SK-N-SH (cell line): ENCODE measurements at regions not wholly inside any gene's neighbourhood (a gene's known extent, or its start where the extent isn't known, plus 50 kb on each side); places are given as distances from the start of the nearest gene placed in this dataset.

ENCODE experiments used
- CTCF ChIA-PET: fragments of 300-600, 350-600 bp; formaldehyde crosslinking; extraction: SDS; loops from one replicate; lab custom pipeline; 2021; lab: Yijun Ruan, JAX
- POLR2A ChIA-PET: fragments of 350-600 bp; sonication (Branson Sonifier 250); formaldehyde crosslinking; extraction: SDS; loops from one replicate; lab custom pipeline; 2020; ENCODE audit warnings: antibody characterized with exemption, inconsistent platforms; lab: Yijun Ruan, JAX
- DNase-seq: peaks from one replicate; pipeline ENCODE4 v3.0.0; 2012
- H2AFZ ChIP-seq: fragments of 200-600 bp; sonication (generic); 2 replicates; pipeline ENCODE4 v1.8.1; 2016; ENCODE audit warnings: antibody characterized with exemption, mild to moderate bottlenecking, low read depth
- H3F3A ChIP-seq: fragments of 200-600 bp; sonication (generic); replicated peaks from 2 replicates; pipeline ENCODE3; 2016; ENCODE audit warnings: antibody characterized with exemption, mild to moderate bottlenecking; ENCODE audit not compliant: insufficient read depth
- H3K27ac ChIP-seq, 2 experiments: fragments of 200-500 bp in 1 of 2; fragments of 200-600 bp in 1 of 2; sonication (Bioruptor generic) in 1 of 2; sonication (generic), shearing (Covaris generic) in 1 of 2; 2 replicates each; pipeline versions ENCODE4 v1.5.1 to v1.6.1; 2014 to 2016; ENCODE audit warnings: low read depth in 2 of 2, inconsistent platforms in 1 of 2, low read length in 1 of 2, mild to moderate bottlenecking in 1 of 2, mixed read lengths in 1 of 2
- H3K27me3 ChIP-seq: fragments of 200-600 bp; sonication (generic), shearing (Covaris generic); 2 replicates; pipeline ENCODE4 v1.6.1; 2016; ENCODE audit warnings: mixed run types; ENCODE audit not compliant: insufficient read depth
- H3K36me3 ChIP-seq, 2 experiments: fragments of 200-500 bp in 1 of 2; fragments of 200-600 bp in 1 of 2; sonication (Bioruptor generic) in 1 of 2; sonication (generic) in 1 of 2; replicated peaks in 1 of 2; 2 replicates each; pipeline versions ENCODE3 to v1.5.1; 2014 to 2016; ENCODE audit warnings: low read length in 1 of 2, mild to moderate bottlenecking in 1 of 2; ENCODE audit not compliant: insufficient read depth in 2 of 2, control insufficient read depth in 1 of 2
- H3K4me1 ChIP-seq, 2 experiments: fragments of 200-500 bp in 1 of 2; fragments of 200-600 bp in 1 of 2; sonication (Bioruptor generic) in 1 of 2; sonication (generic), shearing (Covaris generic) in 1 of 2; 2 replicates each; pipeline versions ENCODE4 v1.5.1 to v1.6.1; 2014 to 2016; ENCODE audit warnings: low read depth in 1 of 2, low read length in 1 of 2, mixed run types in 1 of 2; ENCODE audit not compliant: insufficient read depth in 2 of 2, control insufficient read depth in 1 of 2
- H3K4me2 ChIP-seq: fragments of 200-600 bp; sonication (generic), shearing (Covaris generic); 2 replicates; pipeline ENCODE4 v1.6.1; 2017; ENCODE audit warnings: mixed run types
- H3K4me3 ChIP-seq, 2 experiments: fragments of 200-500 bp in 1 of 2; fragments of 200-600 bp in 1 of 2; sonication (Bioruptor generic) in 1 of 2; sonication (generic), shearing (Covaris generic) in 1 of 2; 2 replicates each; pipeline versions ENCODE4 v1.5.1 to v1.8.1; 2014 to 2016; ENCODE audit warnings: low read depth in 2 of 2, inconsistent platforms in 1 of 2, low read length in 1 of 2, mild to moderate bottlenecking in 1 of 2, mixed read lengths in 1 of 2, moderate library complexity in 1 of 2
- H3K79me2 ChIP-seq: fragments of 200-600 bp; sonication (generic); 2 replicates; pipeline ENCODE4 v1.8.1; 2017; ENCODE audit warnings: mild to moderate bottlenecking; ENCODE audit not compliant: insufficient read depth
- H3K9ac ChIP-seq: fragments of 200-600 bp; sonication (generic); 2 replicates; pipeline ENCODE4 v1.6.1; 2017; ENCODE audit warnings: mixed run types
- H3K9me2 ChIP-seq: fragments of 200-600 bp; sonication (generic); 2 replicates; pipeline ENCODE4 v1.6.1; 2017; ENCODE audit warnings: mixed run types
- H3K9me3 ChIP-seq: fragments of 200-600 bp; sonication (generic); 2 replicates; pipeline ENCODE4 v1.6.1; 2017; ENCODE audit warnings: mixed run types, mild to moderate bottlenecking, moderate library complexity
- H4K20me1 ChIP-seq: fragments of 200-600 bp; sonication (generic); 2 replicates; pipeline ENCODE4 v1.6.1; 2017; ENCODE audit warnings: mild to moderate bottlenecking, mixed run types; ENCODE audit not compliant: insufficient read depth
- ELF1 ChIP-seq: IDR thresholded peaks from 2 replicates; pipeline ENCODE4 v1.4.0; 2012
- GABPA ChIP-seq: IDR thresholded peaks from 2 replicates; pipeline ENCODE4 v1.4.0; 2012; ENCODE audit warnings: low read depth, mild to moderate bottlenecking
- PBX3 ChIP-seq: IDR thresholded peaks from 2 replicates; pipeline ENCODE4; 2012
- RAD21 ChIP-seq: IDR thresholded peaks from 2 replicates; pipeline ENCODE4 v1.6.1; 2012; ENCODE audit warnings: mild to moderate bottlenecking, low read length
- RCOR1 ChIP-seq: fragments of 150-350 bp; IDR thresholded peaks from 2 replicates; pipeline ENCODE4 v1.6.1; 2017; ENCODE audit warnings: antibody characterized with exemption, low read length
- REST ChIP-seq: IDR thresholded peaks from 2 replicates; pipeline ENCODE4 v1.6.1; 2012; ENCODE audit warnings: mild to moderate bottlenecking, low read depth, low read length, moderate library complexity
- RFX5 ChIP-seq: IDR thresholded peaks from 2 replicates; pipeline ENCODE4 v1.6.1; 2012; ENCODE audit warnings: mild to moderate bottlenecking, improper control_type of control experiment, low read length
- RXRA ChIP-seq: IDR thresholded peaks from 2 replicates; pipeline ENCODE4 v1.4.0; 2012; ENCODE audit warnings: low read depth, mild to moderate bottlenecking, borderline replicate concordance
- USF1 ChIP-seq: IDR thresholded peaks from 2 replicates; pipeline ENCODE4 v1.4.0; 2012; ENCODE audit warnings: low read depth, borderline replicate concordance
- ZBTB33 ChIP-seq: IDR thresholded peaks from 2 replicates; pipeline ENCODE4 v1.4.0; 2012; ENCODE audit warnings: low read depth, borderline replicate concordance
- WGBS: methylation state at CpG from one replicate; pipeline ENCODE4 v1.1.6; 2017; ENCODE audit warnings: low lambda C conversion rate; 5-methylcytosine and 5-hydroxymethylcytosine counted together
- TF ChIP-seq, protein P1 (sequence below): fragments of 150-350 bp; IDR thresholded peaks from 2 replicates; pipeline ENCODE4 v1.6.1; 2017; ENCODE audit warnings: antibody characterized with exemption, low read length, low read depth, borderline replicate concordance

DNA sequence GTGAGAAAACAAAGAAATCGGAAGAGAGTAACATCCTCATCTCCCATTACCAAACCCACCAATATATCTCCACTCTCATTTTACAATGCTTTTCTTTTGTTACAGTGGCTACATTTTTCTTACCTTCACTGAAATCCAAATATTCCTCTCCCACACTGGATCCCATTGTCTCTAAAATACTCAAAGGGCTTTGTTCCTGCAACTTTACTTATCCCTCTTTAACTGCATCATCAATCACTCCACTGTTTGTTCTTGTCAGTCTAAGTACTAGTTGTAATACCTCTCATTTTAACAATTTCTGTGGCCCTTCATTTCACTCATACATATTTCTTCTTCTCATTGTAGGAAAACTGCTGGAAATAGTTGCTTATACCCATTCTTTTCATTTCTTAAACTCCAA lies 464.2 kb upstream of the PIK3C3 start (continued):
- TF ChIP-seq REST (no peak), ELF1 (no peak), GABPA (no peak), PBX3 (no peak), RCOR1 (no peak)

DNA sequence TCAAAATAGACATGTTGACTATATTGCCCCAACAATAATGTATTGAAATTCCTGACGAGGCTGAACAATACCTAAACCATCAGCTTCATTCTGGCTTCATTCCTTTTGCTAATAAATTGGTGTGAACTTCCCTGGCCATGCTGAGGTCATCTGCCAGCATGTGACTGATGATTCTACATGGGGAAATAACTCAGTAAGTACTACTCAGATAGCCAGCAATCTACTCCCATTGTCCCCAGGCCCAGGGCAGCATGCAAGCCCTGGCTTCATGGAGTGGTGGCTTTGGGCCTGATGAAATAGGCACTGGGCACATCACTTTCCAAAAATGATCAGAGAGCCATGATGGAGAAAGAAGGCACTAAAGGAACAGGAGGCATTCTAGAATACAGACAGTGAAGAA lies 468.5 kb upstream of the PIK3C3 start:
- Histone ChIP-seq H3K9ac (no peak overlapping the region), H3K79me2 (no peaks in the 10 kb centered on the region), H3K9me2 (no peaks in the 10 kb centered on the region), H3K27ac (no peak overlapping the region)
- CTCF ChIA-PET: no interaction called here
- POLR2A ChIA-PET: no interaction called here
- 27% methylated on average over 1 of the region's 1 CpG for WGBS
- no peak for DNase-seq
- TF ChIP-seq RFX5 (no peak), RAD21 (no peak), ZBTB33 (no peak), USF1 (no peak), RXRA (no peak)
- TF ChIP-seq, protein P1, sequence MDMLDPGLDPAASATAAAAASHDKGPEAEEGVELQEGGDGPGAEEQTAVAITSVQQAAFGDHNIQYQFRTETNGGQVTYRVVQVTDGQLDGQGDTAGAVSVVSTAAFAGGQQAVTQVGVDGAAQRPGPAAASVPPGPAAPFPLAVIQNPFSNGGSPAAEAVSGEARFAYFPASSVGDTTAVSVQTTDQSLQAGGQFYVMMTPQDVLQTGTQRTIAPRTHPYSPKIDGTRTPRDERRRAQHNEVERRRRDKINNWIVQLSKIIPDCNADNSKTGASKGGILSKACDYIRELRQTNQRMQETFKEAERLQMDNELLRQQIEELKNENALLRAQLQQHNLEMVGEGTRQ: no peak
- TF ChIP-seq, all 33 proteins: peak for 0
- Histone ChIP-seq H2AFZ (no peak overlapping the region), H3K4me2 (no peak overlapping the region), H3K4me1 (no peaks in the 10 kb centered on the region), H3F3A (no peaks in the 10 kb centered on the region), H3K27me3 (no peaks in the 10 kb centered on the region), H3K9me3 (no peaks in the 10 kb centered on the region), H3K36me3 (no peaks in the 10 kb centered on the region), H4K20me1 (no peaks in the 10 kb centered on the region), H3K4me3 (no peak overlapping the region)
